ENCODE measurements at regions not wholly inside any gene's neighbourhood (a gene's known extent, or its start where the extent isn't known, plus 50 kb on each side); places are given as distances from the start of the nearest gene placed in this dataset.

DNA sequence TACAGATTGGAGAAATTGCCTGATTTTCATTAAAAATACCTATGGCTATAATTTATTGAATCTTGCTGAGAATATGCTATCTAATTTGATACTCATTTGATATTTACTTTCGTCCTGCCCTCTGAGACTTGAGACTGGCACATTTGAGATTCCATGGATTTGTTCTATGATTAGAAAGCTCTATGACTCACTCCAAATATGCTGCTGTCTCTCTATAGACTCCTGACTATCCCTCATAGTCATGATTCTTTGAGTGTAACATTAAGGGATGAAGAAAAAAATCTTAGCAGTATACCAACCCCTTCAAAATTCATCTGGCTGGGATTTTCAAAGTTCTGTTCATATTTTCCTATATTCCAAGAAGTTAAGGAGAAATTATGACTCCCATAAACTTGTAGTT, 191.9 kb downstream of the LRIG3 start:
- no peak overlapping the region for H3K27ac ChIP-seq (ENCODE audit: low read depth, low read length)
- H3K4me2 ChIP-seq (ENCODE audit: low read length) = no peak overlapping the region
- BruUV-seq (replicated peaks) = no TSS peak
- H3K9me3 ChIP-seq (ENCODE audit: control insufficient read depth in 1 of 2, insufficient read depth in 1 of 2, low read depth in 1 of 2, low read length in 2 of 2) = no peaks in the 10 kb centered on the region
- no peaks in the 10 kb centered on the region for H3K4me1 ChIP-seq (ENCODE audit: control insufficient read depth in 1 of 2, insufficient read depth in 2 of 2, low read length in 2 of 2)
- no peak overlapping the region for H3K4me3 ChIP-seq (replicated peaks in 1 of 2; ENCODE audit: low read depth in 1 of 2, low read length in 2 of 2)
- POLR2A ChIA-PET = no interaction called here
- no peaks in the 10 kb centered on the region for H3K36me3 ChIP-seq (ENCODE audit: control insufficient read depth in 1 of 2, insufficient read depth in 2 of 2, low read length in 2 of 2)
- no peaks in the 10 kb centered on the region for H3K79me2 ChIP-seq (ENCODE audit: insufficient read depth, low read length)
- TF ChIP-seq ZNF274 (IDR thresholded peaks at IDR 0.05; ENCODE audit: low read depth, low read length) (no peak), POLR2A (IDR thresholded peaks at IDR 0.05; ENCODE audit: borderline replicate concordance, extremely low read depth, insufficient read depth, insufficient read length) (no peak), EZH2phosphoT487 (IDR thresholded peaks at IDR 0.05; ENCODE audit: borderline replicate concordance) (no peak), ELF1 (IDR thresholded peaks at IDR 0.05; ENCODE audit: borderline replicate concordance, low read depth) (no peak), CBX3 (IDR thresholded peaks at IDR 0.05; ENCODE audit: low read depth) (no peak), ZFX (IDR thresholded peaks at IDR 0.05) (no peak)
- H3K9ac ChIP-seq (ENCODE audit: low read length) = no peak overlapping the region
- RAD21 ChIA-PET (ENCODE audit: low non-redundant PET in 1 of 2, low total read pairs in 2 of 2, uncharacterized antibody in 2 of 2, unreplicated experiment in 2 of 2) = no interaction called here
- ATAC-seq (no peak), DNase-seq (ENCODE audit: low read depth, low spot score) (no peak)
- intact Hi-C loops (cut with micrococcal nuclease) = no loop called here
- CTCF ChIA-PET = no interaction called here
- H2AFZ ChIP-seq (ENCODE audit: low read depth, low read length, poor library complexity, severe bottlenecking) = no peak overlapping the region
- H3K27me3 ChIP-seq (ENCODE audit: insufficient read depth, low read length) = no peaks in the 10 kb centered on the region
- H3K9me2 ChIP-seq (ENCODE audit: insufficient read depth) = no peaks in the 10 kb centered on the region
- no peaks in the 10 kb centered on the region for H4K20me1 ChIP-seq (ENCODE audit: insufficient read depth)

DNA sequence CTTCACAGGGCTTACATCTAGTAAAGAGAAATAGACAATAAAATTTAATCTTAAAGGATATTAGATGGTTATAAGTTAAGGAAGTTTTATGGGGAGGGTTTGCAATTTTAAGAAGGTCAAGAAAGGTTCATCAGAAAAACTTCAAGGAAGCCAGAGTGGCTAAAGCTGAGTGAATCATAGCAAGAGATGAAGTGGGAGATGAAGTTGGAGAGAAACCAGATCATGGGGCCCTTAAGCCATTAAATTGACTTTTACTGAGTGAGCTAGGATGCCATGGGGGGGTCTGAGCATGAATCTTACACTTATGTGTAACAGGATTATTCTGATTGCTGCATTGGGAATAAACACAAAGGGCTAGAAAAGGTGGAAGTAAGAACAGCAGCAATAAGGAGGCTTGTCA, 189.2 kb downstream of the LRIG3 start:
- Histone ChIP-seq H3K9ac (ENCODE audit: low read length) (no peak overlapping the region), H3K4me1 (ENCODE audit: control insufficient read depth in 1 of 2, insufficient read depth in 2 of 2, low read length in 2 of 2) (no peaks in the 10 kb centered on the region), H3K4me2 (ENCODE audit: low read length) (no peak overlapping the region), H3K79me2 (ENCODE audit: insufficient read depth, low read length) (no peaks in the 10 kb centered on the region), H3K9me3 (ENCODE audit: control insufficient read depth in 1 of 2, insufficient read depth in 1 of 2, low read depth in 1 of 2, low read length in 2 of 2) (no peaks in the 10 kb centered on the region), H3K9me2 (ENCODE audit: insufficient read depth) (no peaks in the 10 kb centered on the region), H3K27ac (ENCODE audit: low read depth, low read length) (no peak overlapping the region), H3K27me3 (ENCODE audit: insufficient read depth, low read length) (no peaks in the 10 kb centered on the region), H3K36me3 (ENCODE audit: control insufficient read depth in 1 of 2, insufficient read depth in 2 of 2, low read length in 2 of 2) (no peaks in the 10 kb centered on the region), H4K20me1 (ENCODE audit: insufficient read depth) (no peaks in the 10 kb centered on the region), H3K4me3 (replicated peaks in 1 of 2; ENCODE audit: low read depth in 1 of 2, low read length in 2 of 2) (no peak overlapping the region), H2AFZ (ENCODE audit: low read depth, low read length, poor library complexity, severe bottlenecking) (no peak overlapping the region)
- no peak for DNase-seq (ENCODE audit: low read depth, low spot score)
- intact Hi-C loops (cut with micrococcal nuclease) = no loop called here
- ChIA-PET RAD21 (ENCODE audit: low non-redundant PET in 1 of 2, low total read pairs in 2 of 2, uncharacterized antibody in 2 of 2, unreplicated experiment in 2 of 2) (no interaction called here), CTCF (no interaction called here), POLR2A (no interaction called here)
- no TSS peak for BruUV-seq (replicated peaks)
- no peak for ATAC-seq
- no peak for TF ChIP-seq ZFX (IDR thresholded peaks at IDR 0.05)
- TF ChIP-seq POLR2A (IDR thresholded peaks at IDR 0.05; ENCODE audit: borderline replicate concordance, extremely low read depth, insufficient read depth, insufficient read length) = no peak
- no peak for TF ChIP-seq JUND (IDR thresholded peaks at IDR 0.05)
- no peak for TF ChIP-seq REST (IDR thresholded peaks at IDR 0.05; ENCODE audit: low read depth)
- TF ChIP-seq ZNF274 (IDR thresholded peaks at IDR 0.05; ENCODE audit: low read depth, low read length) = no peak
